Esophagus muscularis mucosa (tissue), 4 donors: ENCODE measurements at regions not wholly inside any gene's neighbourhood (a gene's known extent, or its start where the extent isn't known, plus 50 kb on each side); places are given as distances from the start of the nearest gene placed in this dataset.

Experiments used
- EP300 ChIP-seq: sonication (generic); formaldehyde crosslinking; IDR thresholded peaks from one replicate; pipeline ENCODE4 v1.6.1; 2017; ENCODE audit warnings: antibody characterized with exemption
- POLR2A ChIP-seq: fragments of 450-650 bp; IDR thresholded peaks from one replicate; pipeline ENCODE4 v1.6.1; 2017; ENCODE audit warnings: antibody characterized with exemption, moderate library complexity, mild to moderate bottlenecking, low read depth
- POLR2AphosphoS5 ChIP-seq, 2 donors: sonication (generic); formaldehyde crosslinking; IDR thresholded peaks; one replicate each; pipeline ENCODE4 v1.6.1; 2017; ENCODE audit warnings: antibody characterized with exemption in 2 of 2
- TF ChIP-seq, protein P1 (sequence below), 3 experiments: fragments of 200-600 bp in 2 of 3; fragments of 450-650 bp in 1 of 3; sonication (generic) in 2 of 3; IDR thresholded peaks; one replicate each; pipeline ENCODE4 v1.5.1; 2017 to 2019; ENCODE audit warnings: antibody characterized with exemption in 3 of 3, mild to moderate bottlenecking in 2 of 3, moderate library complexity in 1 of 3

DNA sequence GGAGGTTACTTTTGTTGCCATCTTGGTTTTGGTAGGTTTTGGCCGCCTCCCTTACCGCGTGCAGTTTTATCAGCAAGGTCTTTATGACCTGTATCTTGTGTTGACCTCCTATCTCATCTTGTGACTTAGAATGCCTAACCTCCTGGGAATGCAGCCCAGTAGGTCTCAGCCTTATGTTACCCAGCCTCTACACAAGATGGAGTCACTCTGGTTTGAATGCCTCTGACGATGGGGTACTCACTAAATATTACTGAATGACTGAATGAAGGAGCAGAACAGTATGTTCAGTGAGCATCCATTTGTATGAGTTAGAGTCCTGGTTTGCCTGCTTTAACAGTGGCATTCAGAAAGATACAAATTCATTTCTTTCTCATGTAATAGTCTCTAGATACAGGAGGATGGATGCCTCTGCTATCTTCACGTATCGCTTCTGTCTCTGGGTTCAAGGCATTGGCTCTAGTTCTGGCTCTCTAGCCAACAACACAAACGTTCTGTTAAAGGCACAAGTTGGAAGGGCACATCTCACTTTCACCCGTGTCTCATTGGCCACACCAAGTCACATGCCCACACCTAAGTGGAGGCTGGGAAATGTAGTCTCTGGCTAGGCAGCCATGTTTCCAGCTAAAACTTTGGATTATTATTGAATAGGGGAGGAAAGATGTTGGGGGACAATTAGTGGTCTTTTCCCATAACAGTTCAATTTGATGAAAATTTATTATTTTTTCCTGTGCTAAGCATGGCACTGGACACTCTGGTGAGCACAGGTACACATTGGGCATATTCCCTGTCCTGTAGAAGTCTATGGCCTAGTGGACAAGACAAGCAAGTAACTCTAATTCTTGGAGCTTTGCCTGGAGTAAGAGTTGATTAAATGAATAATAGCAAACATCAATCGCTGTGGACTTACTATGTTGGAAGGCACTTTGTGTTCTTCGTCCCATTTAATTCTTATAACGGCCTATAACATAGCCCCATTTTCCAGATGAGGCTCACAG, 75.2 kb upstream of the RPH3A start:
- TF ChIP-seq, protein P1, sequence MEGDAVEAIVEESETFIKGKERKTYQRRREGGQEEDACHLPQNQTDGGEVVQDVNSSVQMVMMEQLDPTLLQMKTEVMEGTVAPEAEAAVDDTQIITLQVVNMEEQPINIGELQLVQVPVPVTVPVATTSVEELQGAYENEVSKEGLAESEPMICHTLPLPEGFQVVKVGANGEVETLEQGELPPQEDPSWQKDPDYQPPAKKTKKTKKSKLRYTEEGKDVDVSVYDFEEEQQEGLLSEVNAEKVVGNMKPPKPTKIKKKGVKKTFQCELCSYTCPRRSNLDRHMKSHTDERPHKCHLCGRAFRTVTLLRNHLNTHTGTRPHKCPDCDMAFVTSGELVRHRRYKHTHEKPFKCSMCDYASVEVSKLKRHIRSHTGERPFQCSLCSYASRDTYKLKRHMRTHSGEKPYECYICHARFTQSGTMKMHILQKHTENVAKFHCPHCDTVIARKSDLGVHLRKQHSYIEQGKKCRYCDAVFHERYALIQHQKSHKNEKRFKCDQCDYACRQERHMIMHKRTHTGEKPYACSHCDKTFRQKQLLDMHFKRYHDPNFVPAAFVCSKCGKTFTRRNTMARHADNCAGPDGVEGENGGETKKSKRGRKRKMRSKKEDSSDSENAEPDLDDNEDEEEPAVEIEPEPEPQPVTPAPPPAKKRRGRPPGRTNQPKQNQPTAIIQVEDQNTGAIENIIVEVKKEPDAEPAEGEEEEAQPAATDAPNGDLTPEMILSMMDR (IDR thresholded peaks at IDR 0.05), result no peak
- TF ChIP-seq POLR2A (no peak), EP300 (no peak), POLR2AphosphoS5 (IDR thresholded peaks at IDR 0.05) (no peak)
